ENCODE measurements at regions not wholly inside any gene's neighbourhood (a gene's known extent, or its start where the extent isn't known, plus 50 kb on each side); places are given as distances from the start of the nearest gene placed in this dataset.
"Not testable (repeated sequence)": the region's sequence is repeated elsewhere in the genome, so short reads cannot be mapped to it uniquely, and the experiment has no call there.

DNA sequence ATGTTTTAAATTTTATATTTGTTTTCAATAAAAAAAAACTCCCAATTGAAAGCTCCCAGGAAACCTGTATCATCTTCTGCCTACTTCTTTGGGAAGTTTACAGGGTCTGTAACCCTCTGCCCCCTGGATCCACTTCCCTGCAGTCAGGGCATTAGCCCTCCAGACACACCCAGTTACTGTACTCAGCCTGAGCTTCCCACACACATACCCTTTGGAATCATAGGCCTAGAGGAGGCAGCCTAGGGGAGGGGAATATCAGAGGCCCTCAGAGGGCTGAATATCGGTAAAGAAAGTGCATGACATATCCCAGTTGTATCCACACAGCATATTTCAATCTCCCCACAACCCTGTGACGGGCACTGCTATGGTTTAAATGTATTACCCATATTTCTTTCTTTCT, 56.2 kb upstream of the TFPI start:
- WGBS, 4 donors, result 81 to 97% (median 88%) methylated on average over 2 of the region's 2 CpGs
- DNase-seq; intact Hi-C loops (cut with DNase I): not testable (repeated sequence)

GRCh38 chr2:187612857-187613256, 58.6 kb upstream of the TFPI start:
- Histone ChIP-seq H3K27ac (no peak overlapping the region), H3K9me3 (replicated peaks in 1 of 3) (no peaks in the 10 kb centered on the region), H3K4me1 (replicated peaks in 1 of 2) (no peaks in the 10 kb centered on the region), H3K36me3 (replicated peaks in 1 of 2) (no peaks in the 10 kb centered on the region), H3K4me3 (no peak overlapping the region), H3K27me3 (no peaks in the 10 kb centered on the region)
- TF ChIP-seq, protein P1, sequence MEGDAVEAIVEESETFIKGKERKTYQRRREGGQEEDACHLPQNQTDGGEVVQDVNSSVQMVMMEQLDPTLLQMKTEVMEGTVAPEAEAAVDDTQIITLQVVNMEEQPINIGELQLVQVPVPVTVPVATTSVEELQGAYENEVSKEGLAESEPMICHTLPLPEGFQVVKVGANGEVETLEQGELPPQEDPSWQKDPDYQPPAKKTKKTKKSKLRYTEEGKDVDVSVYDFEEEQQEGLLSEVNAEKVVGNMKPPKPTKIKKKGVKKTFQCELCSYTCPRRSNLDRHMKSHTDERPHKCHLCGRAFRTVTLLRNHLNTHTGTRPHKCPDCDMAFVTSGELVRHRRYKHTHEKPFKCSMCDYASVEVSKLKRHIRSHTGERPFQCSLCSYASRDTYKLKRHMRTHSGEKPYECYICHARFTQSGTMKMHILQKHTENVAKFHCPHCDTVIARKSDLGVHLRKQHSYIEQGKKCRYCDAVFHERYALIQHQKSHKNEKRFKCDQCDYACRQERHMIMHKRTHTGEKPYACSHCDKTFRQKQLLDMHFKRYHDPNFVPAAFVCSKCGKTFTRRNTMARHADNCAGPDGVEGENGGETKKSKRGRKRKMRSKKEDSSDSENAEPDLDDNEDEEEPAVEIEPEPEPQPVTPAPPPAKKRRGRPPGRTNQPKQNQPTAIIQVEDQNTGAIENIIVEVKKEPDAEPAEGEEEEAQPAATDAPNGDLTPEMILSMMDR (IDR thresholded peaks at IDR 0.05), result no peak
- no peak for TF ChIP-seq POLR2A (IDR thresholded peaks at IDR 0.05)
- no peak for DNase-seq
- WGBS, 4 donors, result 76 to 91% (median 84%) methylated on average over 1 of the region's 1 CpG
- intact Hi-C loops (cut with DNase I), result no loop called here

More for the DNA sequence above, 56.2 kb upstream of the TFPI start:
- H3K27me3 ChIP-seq; H3K27ac ChIP-seq; H3K4me3 ChIP-seq; H3K9me3 ChIP-seq (replicated peaks in 1 of 3); H3K36me3 ChIP-seq (replicated peaks in 1 of 2); H3K4me1 ChIP-seq (replicated peaks in 1 of 2): not testable (repeated sequence)

GRCh38 chr2:187614756-187615155, 60.5 kb upstream of the TFPI start:
- Histone ChIP-seq H3K27ac (no peak overlapping the region), H3K4me1 (replicated peaks in 1 of 2) (no peaks in the 10 kb centered on the region), H3K4me3 (no peak overlapping the region), H3K36me3 (replicated peaks in 1 of 2) (no peaks in the 10 kb centered on the region), H3K9me3 (replicated peaks in 1 of 3) (no peaks in the 10 kb centered on the region), H3K27me3 (no peaks in the 10 kb centered on the region)
- no peak for TF ChIP-seq POLR2A (IDR thresholded peaks at IDR 0.05)
- TF ChIP-seq, protein P1 (IDR thresholded peaks at IDR 0.05), result no peak
- intact Hi-C loops (cut with DNase I), result no loop called here
- 70 to 76% (median 74%) methylated on average over 2 of the region's 2 CpGs for WGBS, 4 donors
- DNase-seq, result no peak

DNA sequence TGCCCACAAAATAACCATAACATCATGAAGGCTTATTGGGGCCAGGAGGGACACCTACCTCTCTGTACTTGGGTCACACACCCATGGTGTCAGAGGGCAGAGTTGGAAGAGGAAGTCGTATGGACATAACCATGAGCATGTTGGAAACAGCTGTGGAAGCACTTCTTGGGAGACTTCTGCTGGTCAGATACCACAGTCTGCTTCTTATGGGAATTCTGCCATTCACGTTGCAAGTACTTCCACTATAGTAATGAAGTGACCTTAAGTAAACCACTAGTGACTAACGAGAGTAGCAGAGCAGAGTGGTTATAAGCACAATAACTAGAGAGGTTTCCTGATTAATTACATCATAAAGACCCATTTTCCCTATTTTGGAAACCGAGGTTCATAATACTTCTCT, 61.1 kb upstream of the TFPI start:
- no peak overlapping the region for H3K4me3 ChIP-seq
- H3K36me3 ChIP-seq (replicated peaks in 1 of 2), result no peaks in the 10 kb centered on the region
- DNase-seq, result no peak
- intact Hi-C loops (cut with DNase I), result no loop called here
- H3K9me3 ChIP-seq (replicated peaks in 1 of 3), result no peaks in the 10 kb centered on the region
- H3K4me1 ChIP-seq (replicated peaks in 1 of 2), result no peaks in the 10 kb centered on the region
- WGBS, 4 donors, result 65 to 79% (median 73%) methylated on average over 4 of the region's 4 CpGs
- no peak overlapping the region for H3K27ac ChIP-seq
- TF ChIP-seq, protein P1 (IDR thresholded peaks at IDR 0.05), result no peak
- no peaks in the 10 kb centered on the region for H3K27me3 ChIP-seq

- no peaks in the 10 kb centered on the region for H3K27me3 ChIP-seq
- no peak overlapping the region for H3K27ac ChIP-seq
- H3K4me3 ChIP-seq, result no peak overlapping the region
- 93 to 100% (median 96%) methylated on average over 1 of the region's 1 CpG for WGBS, 4 donors
- H3K36me3 ChIP-seq (replicated peaks in 1 of 2), result no peaks in the 10 kb centered on the region
- DNase-seq, result no peak
- no peaks in the 10 kb centered on the region for H3K9me3 ChIP-seq (replicated peaks in 1 of 3)
- intact Hi-C loops (cut with DNase I), result no loop called here
- no peaks in the 10 kb centered on the region for H3K4me1 ChIP-seq (replicated peaks in 1 of 2)
- TF ChIP-seq POLR2A (IDR thresholded peaks at IDR 0.05), result no peak
- TF ChIP-seq, protein P1 (IDR thresholded peaks at IDR 0.05), result no peak
Measured at GRCh38 chr2:187615902-187616301, 61.7 kb upstream of the TFPI start.

All from adrenal gland (tissue), 9 donors.